BLaER1 treated with 17β-estradiol and CSF1 and Interleukin-3, amounts not matched to agents 10 nM and 100 nM (cell line): ENCODE measurements at regions not wholly inside any gene's neighbourhood (a gene's known extent, or its start where the extent isn't known, plus 50 kb on each side); places are given as distances from the start of the nearest gene placed in this dataset.

Experiments used
- H3K27ac ChIP-seq, 11 experiments: shearing (Covaris generic); formaldehyde crosslinking; 2 replicates each; pipeline ENCODE4 v1.8.1; 2022
- H3K27me3 ChIP-seq, 11 experiments: shearing (Covaris generic); formaldehyde crosslinking; 2 replicates each; pipeline ENCODE4 v1.8.1; 2022
- H3K36me3 ChIP-seq, 11 experiments: shearing (Covaris generic); formaldehyde crosslinking; 2 replicates each; pipeline ENCODE4 v1.8.1; 2022
- H3K4me1 ChIP-seq, 10 experiments: shearing (Covaris generic); formaldehyde crosslinking; 2 replicates each; pipeline ENCODE4 v1.8.1; 2022
- H3K4me2 ChIP-seq, 11 experiments: shearing (Covaris generic); formaldehyde crosslinking; 2 replicates each; pipeline ENCODE4 v1.8.1; 2022
- H3K4me3 ChIP-seq, 10 experiments: shearing (Covaris generic); formaldehyde crosslinking; 2 replicates each; pipeline ENCODE4 v1.8.1; 2022
- H3K9ac ChIP-seq, 11 experiments: shearing (Covaris generic); formaldehyde crosslinking; 2 replicates each; pipeline ENCODE4 v1.8.1; 2022
- H3K9me3 ChIP-seq, 11 experiments: shearing (Covaris generic); formaldehyde crosslinking; replicated peaks in 1 of 11; 2 replicates each; pipeline ENCODE4 v1.8.1; 2022
- H4K20me1 ChIP-seq, 11 experiments: shearing (Covaris generic); formaldehyde crosslinking; 2 replicates each; pipeline ENCODE4 v1.8.1; 2022
- Cebpa-rat ChIP-seq, 11 experiments: shearing (Covaris generic); IDR thresholded peaks; 2 replicates each; pipeline ENCODE4 v1.8.1; 2022

DNA sequence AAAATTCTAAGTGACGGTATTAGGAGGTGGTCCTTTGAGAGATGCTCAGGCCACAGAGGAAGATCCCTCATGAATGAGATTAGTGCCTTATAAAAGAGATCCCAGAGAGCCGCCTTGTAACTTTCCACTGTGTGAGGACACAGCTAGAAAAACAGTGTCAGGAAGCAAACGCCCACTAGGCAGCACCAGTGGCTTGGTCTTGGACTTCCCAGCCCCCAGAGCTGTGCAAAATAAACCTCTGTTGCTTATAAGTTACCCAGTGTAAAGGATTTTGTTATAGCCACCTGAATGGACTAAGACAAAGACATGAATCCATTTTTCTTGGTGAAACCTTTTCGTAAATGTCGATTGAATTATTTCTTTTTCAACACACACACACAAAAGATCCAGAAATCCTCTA lies 141.0 kb downstream of the CBLN1 start:
- Histone ChIP-seq H3K36me3 (no peaks in the 10 kb centered on the region), H3K4me3 (no peak overlapping the region), H3K4me2 (no peak overlapping the region), H3K9ac (no peak overlapping the region), H3K9me3 (peaks cover 0 to 11% (median 7%) of the 10 kb centered on the region in 11 experiments; a peak in 10 of 22 replicates), H3K27me3 (no peaks in the 10 kb centered on the region), H4K20me1 (no peaks in the 10 kb centered on the region), H3K27ac (no peak overlapping the region), H3K4me1 (no peaks in the 10 kb centered on the region)
- no peak for TF ChIP-seq Cebpa-rat (IDR thresholded peaks at IDR 0.05)

DNA sequence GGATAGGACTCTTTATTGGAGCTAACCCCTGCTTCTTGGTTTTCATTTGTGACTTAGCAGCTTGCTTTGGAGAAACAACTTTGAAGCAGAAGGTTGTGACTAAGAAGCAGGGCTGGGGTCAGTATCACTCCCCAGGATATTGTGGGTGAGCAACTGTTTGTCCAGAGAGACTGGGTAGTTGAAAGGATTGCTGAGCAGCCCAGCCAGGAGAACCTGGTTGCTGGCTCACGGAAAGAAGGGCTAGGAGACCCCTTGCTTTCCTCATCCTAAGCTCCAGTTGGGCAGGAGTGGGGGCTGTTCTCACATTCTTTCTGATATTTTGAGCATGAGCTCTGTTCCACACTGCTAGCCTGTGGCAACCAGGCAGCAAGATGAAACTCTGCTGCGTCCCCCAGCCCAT lies 151.2 kb downstream of the CBLN1 start:
- Histone ChIP-seq H3K36me3 (no peaks in the 10 kb centered on the region), H3K9ac (no peak overlapping the region), H3K27me3 (no peaks in the 10 kb centered on the region), H4K20me1 (0 out of 22 replicates have a peak, but pooled peaks cover 0 to 4% (median 0%) of the 10 kb centered on the region in 11 experiments), H3K4me3 (no peak overlapping the region), H3K9me3 (no peaks in the 10 kb centered on the region), H3K4me1 (peaks cover 0 to 14% (median 9%) of the 10 kb centered on the region in 10 experiments; a peak in 12 of 20 replicates), H3K27ac (no peak overlapping the region), H3K4me2 (no peak overlapping the region)
- no peak for TF ChIP-seq Cebpa-rat (IDR thresholded peaks at IDR 0.05)

DNA sequence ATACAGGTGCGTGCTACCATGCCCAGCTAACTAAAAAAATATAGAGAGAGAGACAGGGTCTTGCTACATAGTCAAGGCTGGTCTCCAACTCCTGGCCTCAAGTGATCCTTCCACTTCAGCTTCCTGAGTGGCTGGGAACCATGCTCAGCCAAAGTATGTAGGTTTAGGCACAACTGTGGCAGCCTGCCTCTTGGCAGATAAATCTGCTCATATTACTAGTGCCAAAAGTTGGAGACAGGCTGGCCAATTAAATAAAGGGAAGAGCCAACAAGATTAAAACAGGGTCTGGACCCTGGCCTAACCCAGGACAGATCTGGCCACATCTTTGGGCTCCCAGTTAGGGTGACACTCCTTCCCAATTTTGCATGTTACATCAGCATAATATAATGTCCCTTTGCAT lies 151.7 kb downstream of the CBLN1 start:
- H3K9ac ChIP-seq = no peak overlapping the region
- H3K4me1 ChIP-seq = peaks cover 0 to 14% (median 9%) of the 10 kb centered on the region in 10 experiments; a peak in 12 of 20 replicates
- no peak for TF ChIP-seq Cebpa-rat (IDR thresholded peaks at IDR 0.05)
- H3K36me3 ChIP-seq = no peaks in the 10 kb centered on the region
- no peak overlapping the region for H3K4me2 ChIP-seq
- no peaks in the 10 kb centered on the region for H3K9me3 ChIP-seq
- no peak overlapping the region for H3K4me3 ChIP-seq
- no peaks in the 10 kb centered on the region for H3K27me3 ChIP-seq
- H3K27ac ChIP-seq = no peak overlapping the region
- 0 out of 22 replicates have a peak, but pooled peaks cover 0 to 5% (median 0%) of the 10 kb centered on the region in 11 experiments for H4K20me1 ChIP-seq

DNA sequence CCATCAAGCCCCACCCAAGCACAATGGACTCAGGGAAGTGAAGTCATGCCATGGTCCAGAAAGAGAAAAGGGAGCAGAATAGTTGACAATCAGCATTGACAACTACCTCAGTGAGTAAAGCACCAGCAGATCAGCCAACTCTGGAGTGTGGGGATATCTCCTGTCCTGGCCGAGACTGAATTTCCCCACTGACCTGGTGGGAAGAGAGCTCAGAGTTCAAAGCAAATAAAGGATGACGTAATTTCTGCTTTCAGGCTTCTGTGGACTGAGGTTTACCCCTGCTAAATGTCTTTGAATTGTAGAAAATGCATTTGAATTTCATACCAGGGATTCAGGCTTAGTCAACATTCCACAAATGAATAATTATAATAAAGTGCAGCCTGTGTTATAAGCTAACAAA lies 152.9 kb downstream of the CBLN1 start:
- Histone ChIP-seq H4K20me1 (0 out of 22 replicates have a peak, but pooled peaks cover 0 to 5% (median 0%) of the 10 kb centered on the region in 11 experiments), H3K4me2 (no peak overlapping the region), H3K36me3 (no peaks in the 10 kb centered on the region), H3K4me3 (no peak overlapping the region), H3K27ac (no peak overlapping the region), H3K9ac (no peak overlapping the region), H3K27me3 (no peaks in the 10 kb centered on the region), H3K4me1 (peaks cover 0 to 14% (median 9%) of the 10 kb centered on the region in 10 experiments; a peak in 12 of 20 replicates), H3K9me3 (no peaks in the 10 kb centered on the region)
- no peak for TF ChIP-seq Cebpa-rat (IDR thresholded peaks at IDR 0.05)

DNA sequence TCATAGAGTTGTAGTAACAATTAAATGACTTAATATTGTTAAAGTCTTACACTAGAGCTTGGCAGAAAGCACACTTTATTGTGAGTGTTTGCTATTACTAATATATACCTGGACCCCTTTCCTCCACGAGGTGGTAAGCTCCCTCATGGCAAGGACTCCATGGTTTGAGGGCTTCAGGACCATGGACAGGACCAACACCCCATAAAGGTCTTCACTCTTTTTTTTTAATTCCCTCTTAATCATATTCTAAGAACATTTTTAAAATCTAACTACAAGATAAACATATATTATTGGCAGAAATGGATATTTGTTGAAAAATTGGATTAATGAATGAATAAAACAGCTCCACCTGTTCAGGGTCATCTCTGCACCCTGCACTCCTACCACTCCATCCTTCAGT lies 154.5 kb downstream of the CBLN1 start:
- TF ChIP-seq Cebpa-rat (IDR thresholded peaks at IDR 0.05) = no peak

DNA sequence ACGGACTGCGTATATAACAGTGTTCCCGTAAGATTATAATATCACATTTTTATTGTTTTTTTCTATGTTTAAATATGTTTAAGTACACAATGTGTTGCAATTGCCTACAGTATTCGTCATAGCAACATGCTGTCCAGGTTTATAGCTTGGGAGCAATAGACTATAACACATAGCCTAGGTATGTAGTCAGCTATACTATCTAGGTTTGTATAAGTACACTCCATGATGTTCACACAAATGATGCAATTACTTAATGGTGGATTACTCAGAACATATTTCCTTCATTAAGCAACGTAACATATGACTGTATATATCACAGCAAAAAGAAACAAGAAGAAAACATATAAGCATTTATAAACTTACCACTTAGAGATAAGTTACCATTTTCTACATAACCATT lies 160.0 kb downstream of the CBLN1 start:
- no peak for TF ChIP-seq Cebpa-rat (IDR thresholded peaks at IDR 0.05)

More for the DNA sequence above, 154.5 kb downstream of the CBLN1 start:
- peaks cover 0 to 5% (median 0%) of the 10 kb centered on the region in 11 experiments; a peak in 1 of 22 replicates for H4K20me1 ChIP-seq
- no peaks in the 10 kb centered on the region for H3K27me3 ChIP-seq
- H3K9ac ChIP-seq = no peak overlapping the region
- H3K4me2 ChIP-seq = no peak overlapping the region
- H3K9me3 ChIP-seq = no peaks in the 10 kb centered on the region
- no peaks in the 10 kb centered on the region for H3K4me1 ChIP-seq
- no peak overlapping the region for H3K27ac ChIP-seq
- H3K4me3 ChIP-seq = no peak overlapping the region
- no peaks in the 10 kb centered on the region for H3K36me3 ChIP-seq

DNA sequence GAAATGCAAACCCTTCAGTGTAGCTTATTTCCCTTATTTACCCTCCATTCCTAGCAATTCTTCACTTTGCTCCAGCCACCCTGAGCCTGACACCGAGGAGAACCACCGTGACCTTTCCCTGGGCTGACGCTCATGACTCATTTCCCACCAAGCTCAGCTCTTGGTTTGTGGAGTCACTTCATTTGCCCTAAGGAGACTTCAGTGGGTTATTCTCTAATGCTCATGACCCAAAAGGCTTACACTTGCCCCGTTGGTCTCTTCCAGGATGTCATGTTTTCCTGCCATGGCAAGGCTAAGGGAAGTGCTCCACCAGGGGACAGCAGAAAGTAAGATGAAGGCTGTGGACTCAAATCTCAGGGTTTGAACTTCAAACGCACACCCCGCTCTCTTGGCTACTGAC lies 161.0 kb downstream of the CBLN1 start:
- TF ChIP-seq Cebpa-rat (IDR thresholded peaks at IDR 0.05) = no peak
- Histone ChIP-seq H3K27ac (no peak overlapping the region), H3K9me3 (no peaks in the 10 kb centered on the region), H3K36me3 (no peaks in the 10 kb centered on the region), H3K9ac (no peak overlapping the region), H3K4me3 (no peak overlapping the region), H3K4me1 (0 out of 20 replicates have a peak, but pooled peaks cover 0 to 3% (median 0%) of the 10 kb centered on the region in 10 experiments), H3K27me3 (no peaks in the 10 kb centered on the region), H3K4me2 (0 out of 22 replicates have a peak overlapping the region, but pooled peaks of 1 of the 11 experiments have one; percentile 3), H4K20me1 (peaks cover 0 to 4% (median 0%) of the 10 kb centered on the region in 11 experiments; a peak in 1 of 22 replicates)

More for the DNA sequence above, 160.0 kb downstream of the CBLN1 start:
- Histone ChIP-seq H3K27ac (no peak overlapping the region), H3K27me3 (no peaks in the 10 kb centered on the region), H3K4me1 (0 out of 20 replicates have a peak, but pooled peaks cover 0 to 3% (median 0%) of the 10 kb centered on the region in 10 experiments), H4K20me1 (peaks cover 0 to 5% (median 0%) of the 10 kb centered on the region in 11 experiments; a peak in 1 of 22 replicates), H3K4me3 (no peak overlapping the region), H3K9me3 (no peaks in the 10 kb centered on the region), H3K36me3 (no peaks in the 10 kb centered on the region), H3K9ac (no peak overlapping the region), H3K4me2 (no peak overlapping the region)

DNA sequence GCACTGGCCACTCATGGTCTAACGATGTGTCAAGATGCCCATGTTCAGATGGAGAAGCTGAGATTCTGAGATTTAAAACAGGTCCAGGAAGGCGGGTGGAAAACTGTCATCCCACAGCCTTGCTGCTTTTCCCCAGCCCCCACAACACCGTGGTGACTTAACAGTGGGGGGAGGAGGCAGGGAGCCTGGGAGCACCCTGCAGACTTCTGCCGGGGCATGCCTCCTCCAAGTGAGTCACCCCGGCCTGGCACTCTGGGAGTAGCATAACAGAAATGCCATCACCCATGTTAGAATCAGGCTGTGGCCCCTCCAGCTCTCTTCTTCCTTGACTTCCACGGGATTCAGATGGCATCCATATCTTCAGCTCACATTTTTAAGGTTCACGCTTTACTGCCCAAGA lies 164.8 kb downstream of the CBLN1 start:
- H3K9ac ChIP-seq = no peak overlapping the region
- H3K9me3 ChIP-seq = no peaks in the 10 kb centered on the region
- no peak overlapping the region for H3K4me3 ChIP-seq
- H4K20me1 ChIP-seq = no peaks in the 10 kb centered on the region
- no peaks in the 10 kb centered on the region for H3K27me3 ChIP-seq
- H3K36me3 ChIP-seq = no peaks in the 10 kb centered on the region
- H3K27ac ChIP-seq = no peak overlapping the region
- TF ChIP-seq Cebpa-rat (IDR thresholded peaks at IDR 0.05) = no peak
- no peak overlapping the region for H3K4me2 ChIP-seq
- H3K4me1 ChIP-seq = 0 out of 20 replicates have a peak, but pooled peaks cover 0 to 3% (median 0%) of the 10 kb centered on the region in 10 experiments

DNA sequence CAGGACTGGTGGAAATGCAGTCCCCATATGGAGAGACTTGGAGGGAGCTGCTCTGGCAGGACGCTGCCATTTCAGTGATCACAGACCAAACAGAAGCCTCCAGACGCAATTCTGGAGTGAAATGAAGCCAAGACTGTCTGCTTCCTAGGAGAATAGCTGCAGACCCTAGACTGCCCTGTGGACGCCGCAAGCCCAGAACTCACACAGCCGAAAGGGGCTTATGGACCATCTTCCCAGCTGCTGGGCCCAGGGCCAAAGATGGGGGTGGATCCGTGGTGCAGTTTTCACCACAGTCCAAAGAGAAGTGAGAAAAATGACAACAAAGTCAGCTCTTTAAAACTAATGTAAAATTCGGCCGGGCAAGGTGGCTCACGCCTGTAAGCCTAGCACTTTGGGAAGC lies 165.7 kb downstream of the CBLN1 start:
- Histone ChIP-seq H3K4me3 (no peak overlapping the region), H3K9me3 (no peaks in the 10 kb centered on the region), H3K4me1 (0 out of 20 replicates have a peak, but pooled peaks cover 0 to 3% (median 0%) of the 10 kb centered on the region in 10 experiments), H3K9ac (no peak overlapping the region), H3K27me3 (no peaks in the 10 kb centered on the region), H4K20me1 (no peaks in the 10 kb centered on the region), H3K27ac (no peak overlapping the region), H3K4me2 (no peak overlapping the region), H3K36me3 (no peaks in the 10 kb centered on the region)
- TF ChIP-seq Cebpa-rat (IDR thresholded peaks at IDR 0.05) = no peak

DNA sequence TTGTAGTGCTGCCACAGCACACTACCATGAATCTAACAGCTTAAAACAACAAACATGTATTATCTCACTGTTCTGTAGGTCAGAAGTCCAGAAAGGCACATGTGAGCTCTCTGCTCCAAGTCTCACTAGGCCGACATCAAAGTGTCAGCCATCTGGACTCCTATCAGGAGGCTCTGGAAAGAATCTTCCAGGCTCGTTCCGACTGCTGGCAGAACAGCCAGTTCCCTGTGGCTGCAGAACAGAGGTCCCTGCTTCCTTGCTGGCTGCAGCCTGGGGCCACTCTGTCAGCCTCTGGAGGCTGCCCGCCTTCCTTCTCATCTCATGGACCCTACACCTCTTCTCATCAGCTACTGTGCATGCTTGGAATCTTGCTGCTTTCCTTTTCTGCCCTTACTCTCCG lies 168.9 kb downstream of the CBLN1 start:
- Histone ChIP-seq H3K4me2 (no peak overlapping the region), H3K9ac (no peak overlapping the region), H3K27me3 (no peaks in the 10 kb centered on the region), H3K4me3 (no peak overlapping the region), H3K9me3 (no peaks in the 10 kb centered on the region), H3K4me1 (no peaks in the 10 kb centered on the region), H4K20me1 (no peaks in the 10 kb centered on the region), H3K27ac (no peak overlapping the region), H3K36me3 (no peaks in the 10 kb centered on the region)
- TF ChIP-seq Cebpa-rat (IDR thresholded peaks at IDR 0.05) = no peak
